AG04449 (cell line): ENCODE measurements at regions not wholly inside any gene's neighbourhood (a gene's known extent, or its start where the extent isn't known, plus 50 kb on each side); places are given as distances from the start of the nearest gene placed in this dataset.
A peak's percentile ranks its signal among the peaks of the same experiment; 100 is the strongest.

ENCODE experiments used
- CTCF ChIA-PET: fragments of 350-600 bp; formaldehyde crosslinking; extraction: SDS; loops from one replicate; lab custom pipeline; 2021; ENCODE audit warnings: antibody characterized with exemption; lab: Yijun Ruan, JAX
- POLR2A ChIA-PET: fragments of 400-600, 350-600 bp; formaldehyde crosslinking; extraction: SDS; loops from one replicate; lab custom pipeline; 2020; ENCODE audit warnings: antibody characterized with exemption, inconsistent platforms; lab: Yijun Ruan, JAX
- DNase-seq: peaks from one replicate; pipeline ENCODE4 v3.0.0-alpha.2; 2010; ENCODE audit warnings: low read depth, low spot score
- H3K4me3 ChIP-seq: 2 replicates; pipeline ENCODE4 v1.5.1; 2011; ENCODE audit warnings: low read depth, mild to moderate bottlenecking, control low read depth, low read length
- TF ChIP-seq, protein P1 (sequence below): IDR thresholded peaks from one replicate; pipeline ENCODE4 v1.5.1; 2011; ENCODE audit warnings: mild to moderate bottlenecking, moderate library complexity, low read length, control low read depth, inconsistent platforms; ENCODE audit not compliant: insufficient read depth; ENCODE audit errors: missing control alignments

DNA sequence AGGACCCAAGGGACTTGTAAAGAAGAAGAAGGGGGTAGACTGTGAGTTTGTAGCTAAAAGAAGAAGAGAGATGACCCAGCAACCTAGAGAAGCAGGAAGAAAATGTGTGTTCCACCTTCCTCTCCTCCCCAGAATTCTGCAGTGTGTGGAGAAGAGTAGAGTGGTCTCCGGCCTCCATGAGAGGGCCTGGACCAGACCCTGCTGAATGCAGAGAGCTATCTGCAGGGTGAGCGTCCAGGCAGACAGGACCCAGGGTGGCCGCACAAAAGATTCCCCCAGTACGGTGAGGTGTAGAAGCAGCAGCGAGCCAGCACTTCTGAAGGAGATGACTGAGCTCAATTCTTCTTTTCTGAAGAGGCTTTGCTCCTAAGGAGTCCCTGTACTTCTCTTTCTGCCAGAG lies 239.7 kb upstream of the ANKRD30A start:
- ChIA-PET CTCF (interaction anchor here (1.0 kb wide), 1 partner anchor 1250 kb away, joined by 5 read pairs; no protein-coding TSS in a partner anchor), POLR2A (no interaction called here)
- TF ChIP-seq, protein P1, sequence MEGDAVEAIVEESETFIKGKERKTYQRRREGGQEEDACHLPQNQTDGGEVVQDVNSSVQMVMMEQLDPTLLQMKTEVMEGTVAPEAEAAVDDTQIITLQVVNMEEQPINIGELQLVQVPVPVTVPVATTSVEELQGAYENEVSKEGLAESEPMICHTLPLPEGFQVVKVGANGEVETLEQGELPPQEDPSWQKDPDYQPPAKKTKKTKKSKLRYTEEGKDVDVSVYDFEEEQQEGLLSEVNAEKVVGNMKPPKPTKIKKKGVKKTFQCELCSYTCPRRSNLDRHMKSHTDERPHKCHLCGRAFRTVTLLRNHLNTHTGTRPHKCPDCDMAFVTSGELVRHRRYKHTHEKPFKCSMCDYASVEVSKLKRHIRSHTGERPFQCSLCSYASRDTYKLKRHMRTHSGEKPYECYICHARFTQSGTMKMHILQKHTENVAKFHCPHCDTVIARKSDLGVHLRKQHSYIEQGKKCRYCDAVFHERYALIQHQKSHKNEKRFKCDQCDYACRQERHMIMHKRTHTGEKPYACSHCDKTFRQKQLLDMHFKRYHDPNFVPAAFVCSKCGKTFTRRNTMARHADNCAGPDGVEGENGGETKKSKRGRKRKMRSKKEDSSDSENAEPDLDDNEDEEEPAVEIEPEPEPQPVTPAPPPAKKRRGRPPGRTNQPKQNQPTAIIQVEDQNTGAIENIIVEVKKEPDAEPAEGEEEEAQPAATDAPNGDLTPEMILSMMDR = no peak
- no peak for DNase-seq
- no peak overlapping the region for H3K4me3 ChIP-seq

DNA sequence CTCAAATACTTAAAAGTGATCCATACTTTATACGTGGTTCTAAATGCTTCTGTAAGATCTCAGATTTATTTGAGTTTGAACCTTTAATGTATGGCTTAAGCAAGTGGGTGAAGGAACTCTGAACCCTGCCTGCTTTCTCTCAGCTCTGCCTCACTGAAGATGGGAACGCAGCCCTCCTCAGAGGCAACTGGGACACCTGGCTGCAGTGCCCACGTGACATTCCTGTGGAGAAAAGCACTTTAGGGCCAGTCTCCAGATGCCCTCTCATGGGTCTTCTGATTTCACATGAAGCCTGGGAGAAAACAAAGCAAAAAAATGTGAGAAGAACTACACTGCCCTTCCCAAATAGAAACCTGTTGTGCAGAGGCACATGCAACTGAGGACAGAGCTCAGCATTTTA lies 242.6 kb upstream of the ANKRD30A start:
- ChIA-PET POLR2A (no interaction called here), CTCF (interaction anchor here (1.1 to 5.0 kb wide), 5 partner anchors 1247 to 1762 kb away, joined by 3 to 118 read pairs (median 4); no protein-coding TSS in a partner anchor)
- H3K4me3 ChIP-seq = no peak overlapping the region
- TF ChIP-seq, protein P1 = no peak
- DNase-seq = no peak

DNA sequence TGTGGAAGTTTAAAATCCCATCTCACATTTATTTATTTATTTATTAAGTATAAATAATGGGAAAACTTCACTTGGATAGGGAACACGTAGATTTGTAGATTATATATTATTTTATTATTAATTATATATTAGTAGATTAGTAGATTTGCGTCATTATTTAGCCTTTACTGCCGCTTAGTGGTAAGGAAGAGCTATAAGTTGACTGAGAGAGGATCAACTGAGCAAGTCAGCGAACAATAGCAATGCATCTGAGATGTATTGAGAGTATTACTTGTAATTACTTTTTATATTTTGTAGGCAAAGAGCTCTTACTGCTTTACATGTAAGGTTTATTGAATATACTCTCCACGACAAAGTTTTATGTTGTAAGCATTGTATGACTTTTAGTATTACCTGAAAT lies 244.5 kb upstream of the ANKRD30A start:
- POLR2A ChIA-PET = interaction anchor here (1.0 kb wide), 1 partner anchor 1306 kb away, joined by 4 read pairs; no protein-coding TSS in a partner anchor
- DNase-seq = no peak
- CTCF ChIA-PET = interaction anchor here (0.7 to 5.0 kb wide), 27 partner anchors 8 to 1759 kb away, joined by 3 to 118 read pairs (median 7); no protein-coding TSS in a partner anchor
- no peak overlapping the region for H3K4me3 ChIP-seq
- TF ChIP-seq, protein P1 = peak; percentile 33

DNA sequence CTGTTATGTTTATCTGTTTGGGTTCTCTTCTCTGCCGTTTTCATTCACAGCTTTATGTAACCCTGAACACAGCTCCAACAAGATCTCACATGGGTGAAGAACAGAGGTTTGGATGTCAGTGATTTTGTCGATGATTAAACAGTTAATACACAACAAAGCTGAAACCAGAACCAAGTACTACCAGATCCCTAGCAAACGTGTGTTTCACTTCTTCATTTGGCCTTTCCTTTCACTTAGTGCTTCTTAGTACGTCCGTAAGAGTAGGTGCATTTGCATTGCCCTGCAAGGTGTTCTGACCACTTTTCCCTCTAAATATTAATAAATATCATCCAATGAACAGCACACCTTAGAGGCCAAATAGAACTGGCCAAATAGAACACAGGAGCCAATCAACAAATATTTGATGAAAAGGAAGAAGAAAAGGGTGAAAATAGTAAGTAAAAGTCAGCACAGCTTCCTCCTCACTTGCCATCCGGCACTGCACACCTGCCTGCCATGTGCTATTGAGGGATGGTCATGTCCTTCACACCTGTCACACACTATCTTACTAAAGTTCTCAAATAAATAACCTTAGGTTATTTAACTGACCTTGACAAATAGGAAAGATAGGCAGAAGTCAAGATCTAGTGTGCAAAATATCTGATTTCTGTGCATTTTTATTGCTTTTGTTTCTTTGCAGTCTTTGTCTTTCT lies 252.6 kb upstream of the ANKRD30A start:
- DNase-seq = no peak
- CTCF ChIA-PET = interaction anchor here (1.4 to 4.9 kb wide), 2 partner anchors 8 to 1260 kb away, joined by 8 to 24 read pairs; no protein-coding TSS in a partner anchor
- POLR2A ChIA-PET = no interaction called here
- TF ChIP-seq, protein P1 = no peak
- H3K4me3 ChIP-seq = no peak overlapping the region

DNA sequence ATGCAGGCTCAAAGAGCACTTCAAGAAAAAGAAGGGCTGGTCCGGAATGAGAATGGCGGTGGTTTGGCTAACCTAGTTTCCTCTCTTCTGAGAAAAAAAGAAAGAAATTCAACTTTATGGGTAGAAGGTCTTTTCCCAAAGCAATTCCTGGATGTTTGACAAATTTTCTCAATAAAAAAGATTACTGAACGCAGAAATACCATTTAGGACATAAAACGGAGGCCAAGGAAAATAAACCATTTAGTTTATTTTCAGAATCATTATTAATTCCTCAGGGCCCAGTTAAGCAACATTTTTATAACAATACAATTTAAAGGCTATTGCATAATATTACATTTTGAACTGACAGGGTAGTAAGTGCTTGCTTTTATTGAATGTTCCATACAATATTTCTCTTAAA lies 284.6 kb upstream of the ANKRD30A start:
- TF ChIP-seq, protein P1 = no peak
- DNase-seq = no peak
- CTCF ChIA-PET = no interaction called here
- POLR2A ChIA-PET = no interaction called here
- no peak overlapping the region for H3K4me3 ChIP-seq

DNA sequence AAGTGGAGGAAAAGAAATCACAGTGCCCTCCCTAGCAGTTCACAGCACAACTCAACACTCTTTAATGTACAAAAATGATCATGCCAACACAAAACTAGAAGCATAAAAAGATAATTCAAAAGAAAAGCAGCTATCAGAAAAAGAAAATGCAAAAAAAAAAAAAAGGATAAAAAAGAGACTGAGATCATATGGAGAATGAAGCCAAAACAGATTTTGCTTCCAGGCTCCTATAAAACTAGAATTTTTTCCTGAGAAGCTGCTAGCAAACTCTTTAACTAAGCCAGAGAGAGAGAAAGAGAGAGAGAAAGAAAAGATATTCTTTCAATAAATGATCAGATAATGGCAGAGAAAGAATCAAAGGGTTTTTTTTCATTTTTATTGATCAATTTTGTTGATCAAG lies 288.0 kb upstream of the ANKRD30A start:
- no peak for DNase-seq
- ChIA-PET CTCF (interaction anchor here (1.0 kb wide), 1 partner anchor 44 kb away, joined by 5 read pairs; no protein-coding TSS in a partner anchor), POLR2A (no interaction called here)
- TF ChIP-seq, protein P1 = no peak
- no peak overlapping the region for H3K4me3 ChIP-seq
